ENCODE measurements at regions not wholly inside any gene's neighbourhood (a gene's known extent, or its start where the extent isn't known, plus 50 kb on each side); places are given as distances from the start of the nearest gene placed in this dataset.
"Not testable (repeated sequence)": the region's sequence is repeated elsewhere in the genome, so short reads cannot be mapped to it uniquely, and the experiment has no call there.

- DNase-seq (ENCODE audit: low read depth in 4 of 4, low spot score in 3 of 4): not testable (repeated sequence)
Observed at GRCh38 chr13:50294425-50294824, 279.2 kb downstream of the KCNRG start.

DNA sequence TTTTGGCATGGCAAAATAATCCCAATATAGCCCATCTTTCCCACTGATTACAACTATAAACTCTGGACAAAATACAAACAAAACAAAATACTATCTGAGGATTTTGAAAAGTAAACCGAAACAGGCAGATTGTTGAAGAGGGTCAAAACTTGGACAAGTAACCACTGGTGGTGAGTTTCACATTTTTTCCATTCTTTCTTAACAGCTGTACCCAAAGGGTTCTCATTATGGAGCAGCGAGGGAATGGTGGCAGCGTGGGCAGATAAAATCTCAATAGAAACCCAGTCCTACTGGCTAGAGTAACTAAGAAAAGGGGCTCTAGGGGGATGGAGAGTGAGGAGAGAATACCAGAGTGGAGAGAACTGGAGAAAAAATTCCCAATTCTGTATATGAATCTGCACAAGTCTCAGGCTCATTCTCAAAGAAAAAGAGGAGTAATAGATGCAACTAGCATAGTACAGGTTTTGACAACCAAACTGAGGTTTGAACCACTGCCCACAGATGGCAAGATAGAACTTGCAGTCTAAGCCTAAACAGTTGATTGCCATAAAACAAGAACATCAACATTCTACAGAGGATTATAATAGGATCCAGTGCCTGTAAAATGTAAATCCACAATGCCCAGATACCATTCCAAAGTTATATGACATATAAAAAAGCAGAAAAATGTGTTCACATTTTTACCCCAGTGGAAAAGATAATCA lies 284.5 kb downstream of the KCNRG start:
- no peak for DNase-seq (ENCODE audit: low read depth in 4 of 4, low spot score in 3 of 4)

GRCh38 chr13:50303963-50304721 lies 288.9 kb downstream of the KCNRG start:
- no peak for DNase-seq (ENCODE audit: low read depth in 4 of 4, low spot score in 3 of 4)

DNA sequence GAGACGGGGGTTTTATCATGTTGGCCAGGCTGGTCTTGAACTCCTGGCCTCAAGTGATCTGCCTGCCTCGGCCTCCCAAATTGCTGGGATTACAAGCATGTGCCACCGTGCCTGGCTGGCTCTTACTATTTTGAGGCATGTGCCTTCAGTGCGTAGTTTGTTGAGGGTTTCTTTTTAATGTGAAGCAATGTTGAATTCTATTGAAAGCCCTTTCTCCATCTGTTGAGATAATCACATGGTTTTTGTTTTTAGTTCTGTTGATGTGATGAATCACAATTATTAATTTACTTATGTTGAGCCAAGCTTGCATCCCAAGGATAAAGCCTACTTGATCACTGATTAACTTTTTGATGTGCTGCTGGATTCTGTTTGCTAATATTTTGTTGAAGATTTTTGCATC lies 290.9 kb downstream of the KCNRG start:
- DNase-seq (ENCODE audit: low read depth in 4 of 4, low spot score in 3 of 4): no peak

GRCh38 chr13:50309318-50309717 lies 294.1 kb downstream of the KCNRG start:
- DNase-seq (ENCODE audit: low read depth in 4 of 4, low spot score in 3 of 4): no peak

GRCh38 chr13:50309882-50310594 lies 294.8 kb downstream of the KCNRG start:
- no peak for DNase-seq (ENCODE audit: low read depth in 4 of 4, low spot score in 3 of 4)

- DNase-seq (ENCODE audit: low read depth in 4 of 4, low spot score in 3 of 4): no peak
Observed at GRCh38 chr13:50310734-50311133, 295.5 kb downstream of the KCNRG start.

- no peak for DNase-seq (ENCODE audit: low read depth in 4 of 4, low spot score in 3 of 4)
Observed at GRCh38 chr13:50318887-50319286, 303.6 kb downstream of the KCNRG start.

DNA sequence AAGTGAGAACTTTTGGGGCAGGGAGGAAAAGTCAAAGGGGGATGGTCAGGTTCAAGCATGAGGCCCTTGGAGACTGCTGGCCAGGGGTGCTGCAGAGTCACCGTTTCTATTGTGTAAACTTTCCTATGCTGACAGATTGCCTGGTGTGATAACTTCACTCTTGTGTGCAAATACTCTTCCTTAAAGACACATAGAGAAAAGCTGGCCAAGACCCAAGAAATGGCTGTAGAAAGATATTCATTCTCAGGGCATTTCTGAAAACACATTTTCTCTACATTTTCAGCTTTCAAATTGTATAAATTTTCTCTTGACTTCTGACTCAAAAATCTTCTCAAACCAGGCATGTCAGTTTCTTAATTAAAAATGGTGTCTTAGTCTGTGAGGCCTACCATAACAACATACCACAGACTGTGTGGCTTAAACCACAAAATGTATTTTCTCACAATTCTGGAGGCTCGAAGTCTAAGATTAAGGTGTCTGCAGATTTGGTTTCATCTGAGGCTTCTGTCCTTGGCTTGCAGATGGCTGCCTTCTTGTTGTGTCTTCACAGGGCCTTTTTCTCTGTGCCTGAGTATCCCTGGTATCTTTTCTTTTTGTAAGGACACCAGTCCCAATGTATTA lies 304.5 kb downstream of the KCNRG start:
- no peak for DNase-seq (ENCODE audit: low read depth in 4 of 4, low spot score in 3 of 4)

- DNase-seq (ENCODE audit: low read depth in 4 of 4, low spot score in 3 of 4): no peak
Observed at GRCh38 chr13:50320271-50320862, 305.1 kb downstream of the KCNRG start.

DNA sequence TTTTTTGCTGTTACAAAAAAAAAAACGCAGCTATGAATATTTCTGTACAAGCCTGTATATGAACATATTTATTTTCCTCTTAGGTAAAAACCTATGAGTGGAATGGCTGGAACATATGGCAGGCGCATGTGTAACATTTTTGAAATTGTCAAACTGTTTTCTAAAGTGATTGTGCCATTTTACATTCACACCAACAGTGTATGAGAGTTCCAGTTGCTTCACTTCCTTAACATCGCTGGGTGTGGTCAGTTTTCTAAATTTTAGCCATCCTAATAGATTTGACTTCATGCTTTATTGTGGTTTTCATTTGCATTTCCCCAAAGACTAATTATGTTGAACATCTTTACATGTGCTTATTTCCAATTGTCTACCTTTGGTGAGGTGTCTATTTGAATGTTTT lies 306.8 kb downstream of the KCNRG start:
- no peak for DNase-seq (ENCODE audit: low read depth in 4 of 4, low spot score in 3 of 4)

DNA sequence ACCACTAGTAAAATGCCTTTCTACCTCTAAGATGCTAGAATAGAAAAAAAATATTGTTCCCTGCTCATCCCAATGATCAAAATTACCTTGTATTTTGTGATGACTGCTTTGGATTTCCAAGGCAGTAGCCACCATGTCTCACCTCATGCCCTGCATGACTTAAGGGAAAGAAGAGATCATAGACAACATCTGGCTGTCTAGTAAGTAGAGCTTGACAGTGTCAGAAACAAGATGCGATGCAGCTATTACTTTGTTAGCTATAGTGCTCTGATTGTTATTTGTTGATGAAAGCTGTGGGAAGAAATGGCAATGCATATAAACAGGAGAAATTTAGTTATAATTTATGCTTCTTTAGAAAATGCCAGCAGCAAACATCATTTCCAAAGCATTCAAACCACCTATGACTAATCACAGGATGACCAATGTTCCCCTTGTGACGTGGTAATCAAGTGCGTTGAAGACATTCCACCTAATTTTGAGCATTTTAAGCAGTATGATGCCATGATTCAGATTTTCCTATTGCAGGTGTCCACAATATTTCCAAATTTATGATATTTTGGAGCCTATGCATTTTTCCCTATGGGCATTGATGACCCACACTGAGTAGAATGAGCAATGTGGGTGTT lies 308.3 kb downstream of the KCNRG start:
- DNase-seq (ENCODE audit: low read depth in 4 of 4, low spot score in 3 of 4): no peak

GRCh38 chr13:50326271-50326670 lies 311.0 kb downstream of the KCNRG start:
- DNase-seq (ENCODE audit: low read depth in 4 of 4, low spot score in 3 of 4): no peak

DNA sequence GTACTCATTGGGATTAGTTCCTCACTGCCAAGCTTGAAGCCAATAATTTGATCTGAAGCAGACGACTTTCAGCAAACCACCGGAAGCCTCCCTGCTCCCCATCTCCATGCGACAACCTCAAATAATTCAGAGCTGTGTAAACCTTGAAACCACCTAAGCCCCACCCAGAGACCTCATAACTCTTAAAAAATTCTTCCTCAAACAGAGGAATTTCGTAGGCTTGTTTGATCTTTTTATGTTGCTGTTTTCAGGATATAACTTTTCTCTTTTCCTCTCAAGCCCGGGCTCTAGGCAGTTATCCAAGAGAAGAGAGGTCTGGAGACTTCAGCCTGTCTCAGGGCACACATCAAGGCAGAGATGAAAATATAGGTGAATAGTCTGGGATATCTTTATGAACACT lies 311.6 kb downstream of the KCNRG start:
- DNase-seq (ENCODE audit: low read depth in 4 of 4, low spot score in 3 of 4): no peak

GRCh38 chr13:50334115-50334778 lies 319.0 kb downstream of the KCNRG start:
- no peak for DNase-seq (ENCODE audit: low read depth in 4 of 4, low spot score in 3 of 4)

DNA sequence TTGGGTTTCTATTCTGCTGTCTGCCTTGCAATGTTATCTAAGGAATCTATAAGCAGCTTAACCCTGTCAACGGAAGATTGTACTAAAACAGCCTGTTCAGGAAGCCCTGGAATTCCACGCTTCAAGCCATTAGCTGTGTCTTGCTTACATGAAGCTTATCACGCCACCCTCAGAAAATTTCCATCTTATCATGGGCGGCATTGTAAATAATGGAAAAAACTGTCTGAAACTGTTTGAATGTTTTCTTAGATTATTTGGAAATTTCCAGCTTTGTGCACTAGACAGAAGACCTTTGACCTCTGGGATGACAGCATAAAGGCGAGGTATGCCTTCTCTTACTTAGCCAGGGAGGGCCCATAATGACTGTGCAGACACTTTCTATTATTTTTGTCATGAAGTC lies 319.7 kb downstream of the KCNRG start:
- no peak for DNase-seq (ENCODE audit: low read depth in 4 of 4, low spot score in 3 of 4)

- no peak for DNase-seq (ENCODE audit: low read depth in 4 of 4, low spot score in 3 of 4)
Observed at GRCh38 chr13:50339271-50339670, 324.0 kb downstream of the KCNRG start.

DNA sequence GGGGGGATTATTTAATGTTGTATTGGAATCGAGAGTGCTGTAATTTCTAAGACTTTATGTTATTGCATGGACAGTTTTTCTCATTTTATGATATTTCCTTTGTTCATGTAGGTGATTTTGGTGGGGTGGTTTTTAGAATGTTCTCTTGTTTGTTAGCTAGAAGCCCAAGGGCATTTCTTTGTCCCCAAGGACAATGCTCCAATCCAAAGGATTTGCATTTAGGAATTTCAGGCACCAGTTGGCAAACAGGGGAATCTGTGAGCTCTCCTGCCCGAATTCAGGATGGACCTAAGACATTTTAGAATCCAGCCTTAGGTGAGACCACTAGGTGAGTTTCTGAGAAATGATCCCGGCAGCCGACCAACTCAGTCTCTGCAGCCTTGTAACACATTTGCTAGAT lies 324.9 kb downstream of the KCNRG start:
- no peak for DNase-seq (ENCODE audit: low read depth in 4 of 4, low spot score in 3 of 4)

GRCh38 chr13:50340551-50341287 lies 325.5 kb downstream of the KCNRG start:
- DNase-seq (ENCODE audit: low read depth in 4 of 4, low spot score in 3 of 4): no peak
